ENCODE measurements at regions not wholly inside any gene's neighbourhood (a gene's known extent, or its start where the extent isn't known, plus 50 kb on each side); places are given as distances from the start of the nearest gene placed in this dataset.

- DNase-seq, result no peak
Observed at GRCh38 chr10:44627591-44628354, 242.9 kb upstream of the CXCL12 start.

GRCh38 chr10:44628921-44629320 lies 244.0 kb upstream of the CXCL12 start:
- no peak for DNase-seq

- DNase-seq, result no peak
Observed at GRCh38 chr10:44635176-44635575, 250.3 kb upstream of the CXCL12 start.

DNA sequence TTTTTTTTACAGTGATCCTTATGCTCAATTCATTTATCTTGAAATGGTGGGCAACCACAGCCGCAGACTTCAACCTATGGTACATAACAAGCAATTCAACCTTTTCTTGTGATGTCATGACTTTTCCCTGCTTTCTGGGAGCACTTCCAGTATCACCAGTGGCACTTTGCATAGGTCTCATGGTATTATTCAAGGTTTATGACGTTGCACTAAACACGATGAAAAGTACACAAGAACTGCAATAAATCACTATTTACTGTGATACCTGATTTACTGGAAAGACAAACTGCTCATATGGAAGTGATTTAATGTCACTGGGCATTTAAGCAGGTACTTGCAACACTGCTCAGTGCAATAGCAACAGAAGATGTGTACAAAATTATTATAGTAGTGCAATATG lies 251.7 kb upstream of the CXCL12 start:
- DNase-seq, result no peak

DNA sequence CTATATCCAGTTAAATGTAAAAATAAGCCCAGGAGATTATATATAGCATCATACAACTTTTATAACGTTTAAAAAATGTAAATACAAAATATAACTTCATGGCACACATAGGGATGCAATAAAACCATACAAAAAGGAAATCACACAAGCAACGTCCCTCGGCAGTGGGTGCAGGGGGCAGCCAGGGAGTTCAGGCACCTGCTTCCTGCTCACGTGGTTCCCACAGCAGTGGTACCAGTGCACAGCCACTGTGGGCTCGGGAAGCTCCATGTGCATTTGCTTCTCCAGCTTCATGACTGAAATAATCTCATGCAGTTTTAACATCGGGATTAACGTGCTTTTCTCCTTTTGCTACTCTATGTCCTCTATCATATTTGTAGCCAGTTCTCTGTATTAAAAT lies 255.5 kb upstream of the CXCL12 start:
- DNase-seq, result no peak

DNA sequence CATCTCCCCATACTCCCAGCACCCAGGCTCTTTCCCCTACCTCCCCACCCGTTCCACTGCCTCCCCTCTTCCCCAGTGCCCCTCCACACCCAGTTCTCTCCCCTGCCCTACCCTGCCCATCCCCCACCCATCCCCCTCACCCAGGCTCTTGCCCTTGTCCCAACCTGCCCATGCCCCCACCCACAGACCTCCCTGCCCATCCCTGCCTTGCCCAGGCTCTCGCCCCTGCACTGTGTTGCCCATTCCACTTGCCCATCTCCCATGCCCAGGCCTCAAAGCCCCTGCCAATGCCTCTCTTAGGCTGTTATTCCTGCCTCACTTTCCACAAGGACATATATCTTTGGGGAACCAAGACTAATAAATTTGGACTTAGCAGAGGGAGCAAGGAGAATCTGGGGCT lies 262.6 kb upstream of the CXCL12 start:
- no peak for DNase-seq

DNA sequence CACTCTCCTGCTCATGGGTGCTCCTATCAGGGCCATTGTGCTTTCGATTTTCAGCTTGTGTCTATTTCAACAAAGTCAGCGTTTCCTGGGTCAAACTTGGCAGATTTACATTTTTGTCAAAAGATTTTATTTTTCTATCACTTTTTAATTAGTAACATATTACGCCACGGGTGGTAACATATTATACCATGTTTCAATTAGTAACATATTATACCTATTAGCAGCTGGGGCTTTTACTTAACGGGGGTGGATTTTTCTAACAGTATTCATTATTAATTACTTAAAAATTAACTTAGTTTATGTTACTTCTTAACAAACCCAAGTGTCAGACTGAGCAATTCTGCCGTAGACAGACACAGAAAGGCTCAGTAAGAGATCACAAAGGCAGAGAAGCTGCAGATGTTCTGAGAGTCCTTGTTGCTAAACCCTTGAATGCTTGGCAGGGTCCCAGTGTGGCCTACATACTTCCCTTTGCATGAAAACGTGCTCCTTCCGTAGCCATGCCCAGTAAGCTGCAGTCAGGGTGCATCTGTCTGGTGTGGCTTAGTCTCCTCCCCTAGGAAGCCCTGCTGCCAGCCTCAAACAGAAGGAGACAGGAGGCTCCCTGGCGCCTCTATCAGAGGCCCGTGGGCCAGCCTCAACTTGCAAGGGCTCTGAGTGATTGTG lies 263.1 kb upstream of the CXCL12 start:
- DNase-seq, result peak; percentile 77

DNA sequence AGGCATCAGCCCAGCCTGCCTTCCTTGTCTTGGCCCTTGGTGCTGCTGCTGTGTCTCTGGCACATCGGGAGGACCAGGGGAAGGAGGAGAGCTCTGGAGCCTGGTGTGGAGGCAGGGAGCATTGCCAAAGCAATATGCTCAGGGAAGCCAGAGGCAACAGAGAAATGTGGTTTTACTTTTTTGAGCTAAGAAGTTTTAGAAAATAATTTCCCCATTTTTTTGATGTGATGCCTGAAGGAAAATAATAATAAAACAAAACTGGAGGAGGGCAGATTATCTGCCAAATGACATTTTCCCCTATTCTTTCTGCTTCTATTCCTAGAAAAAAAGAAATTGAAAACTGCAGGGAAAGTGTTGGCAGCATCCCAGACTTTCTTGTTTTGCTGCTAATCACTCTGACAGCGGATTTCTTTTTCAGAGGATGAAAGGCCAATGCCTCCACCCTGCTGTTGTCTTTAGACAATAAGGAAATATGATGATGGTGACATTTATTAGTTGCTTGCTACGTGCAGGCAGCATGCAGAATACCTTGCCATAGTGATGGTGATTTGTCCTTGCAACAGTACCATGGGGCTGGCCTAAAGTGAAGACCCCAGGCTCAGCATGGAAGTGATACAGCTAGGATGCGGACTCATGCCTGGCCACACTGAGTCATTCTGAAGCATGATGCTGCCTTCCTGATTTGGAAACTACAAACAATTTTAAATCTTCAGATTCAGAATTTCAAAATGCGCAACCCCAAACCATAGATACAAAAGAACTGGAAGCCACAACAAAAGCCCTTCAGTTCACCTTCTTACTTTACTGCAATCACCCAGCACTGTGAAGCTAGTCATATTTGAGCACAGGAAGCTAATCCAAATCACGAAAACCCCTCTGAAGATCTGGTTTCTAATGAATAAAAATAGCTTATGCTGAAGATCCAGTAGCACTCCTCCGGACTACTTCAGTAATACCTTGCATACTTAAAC lies 260.2 kb upstream of the TMEM72 start:
- DNase-seq, result no peak

GRCh38 chr10:44651834-44652233 lies 259.3 kb upstream of the TMEM72 start:
- DNase-seq, result no peak

DNA sequence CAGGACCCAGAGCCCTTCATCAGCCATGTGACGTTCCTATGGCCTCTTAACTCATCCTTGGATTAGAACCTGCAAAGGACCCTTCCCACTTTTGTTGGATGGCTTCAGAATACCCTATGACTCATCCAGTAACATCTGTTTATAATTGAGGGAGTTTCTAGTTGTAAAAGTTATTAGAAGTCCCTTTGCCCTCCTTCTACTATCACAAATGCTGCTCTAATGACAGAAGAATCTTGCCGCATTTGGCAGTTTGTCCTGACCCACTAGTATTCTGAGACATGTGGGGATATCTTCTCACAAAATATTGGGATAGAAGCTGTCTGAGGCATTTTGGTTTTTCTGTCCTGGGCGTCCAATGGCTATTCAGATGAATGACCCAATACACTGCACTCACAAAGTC lies 251.8 kb upstream of the TMEM72 start:
- no peak for DNase-seq

DNA sequence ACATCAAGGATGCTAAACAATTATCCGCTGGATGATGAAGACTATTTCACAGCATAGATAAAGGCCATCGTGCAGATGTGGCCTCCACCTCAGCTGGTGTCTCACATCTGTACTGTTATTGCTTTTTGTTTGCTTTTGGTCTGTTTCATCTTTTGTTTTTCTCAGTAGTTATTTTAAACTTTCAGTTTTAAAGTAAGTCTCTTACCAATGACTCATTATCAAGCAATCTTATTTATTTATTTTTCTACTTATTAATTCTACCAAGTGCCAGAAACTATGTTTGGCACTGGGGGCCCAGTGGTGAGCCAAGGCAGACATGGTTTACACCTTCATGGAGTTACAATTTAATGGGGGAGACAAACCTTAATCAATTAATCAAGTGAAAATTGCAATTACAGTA lies 250.9 kb upstream of the TMEM72 start:
- DNase-seq, result no peak

DNA sequence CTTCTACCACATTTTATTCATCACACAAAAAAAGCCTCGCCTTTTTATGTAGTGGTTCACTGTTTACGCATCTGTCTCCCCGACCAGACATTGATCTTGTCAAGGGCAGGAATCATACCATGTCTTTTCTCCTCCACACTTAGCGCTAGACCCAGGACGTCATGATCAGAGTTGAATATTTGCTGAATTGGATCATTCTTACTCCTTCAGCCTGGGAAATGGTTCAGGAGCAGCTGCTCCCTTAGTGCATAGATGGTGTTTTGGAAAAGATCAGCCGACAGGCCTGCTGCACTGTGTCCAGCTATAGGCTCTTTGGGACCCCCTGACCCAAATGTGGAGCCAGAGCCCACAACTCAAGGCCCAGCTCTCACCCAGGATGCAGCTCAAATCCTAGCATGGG lies 249.1 kb upstream of the TMEM72 start:
- no peak for DNase-seq

DNA sequence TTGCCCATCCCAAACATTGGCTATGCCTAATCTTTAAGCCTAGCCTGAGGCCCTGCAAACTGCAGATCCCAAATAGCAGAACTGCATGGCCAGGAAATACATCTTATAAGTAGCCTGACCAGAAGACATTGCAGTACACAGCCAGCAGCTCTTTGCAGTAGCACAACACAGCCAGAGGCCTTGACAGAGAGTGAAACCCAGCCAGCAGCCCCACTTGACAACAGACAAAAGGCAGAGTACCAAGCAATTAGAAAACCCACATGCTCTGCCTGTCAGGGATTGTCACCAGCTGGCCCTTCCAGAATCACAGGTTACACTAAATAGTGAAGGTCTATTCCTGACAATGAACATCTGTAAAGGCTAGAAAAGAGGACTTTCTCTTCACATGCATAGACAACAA lies 242.8 kb upstream of the TMEM72 start:
- DNase-seq, result no peak

GRCh38 chr10:44671319-44671718 lies 239.8 kb upstream of the TMEM72 start:
- no peak for DNase-seq

DNA sequence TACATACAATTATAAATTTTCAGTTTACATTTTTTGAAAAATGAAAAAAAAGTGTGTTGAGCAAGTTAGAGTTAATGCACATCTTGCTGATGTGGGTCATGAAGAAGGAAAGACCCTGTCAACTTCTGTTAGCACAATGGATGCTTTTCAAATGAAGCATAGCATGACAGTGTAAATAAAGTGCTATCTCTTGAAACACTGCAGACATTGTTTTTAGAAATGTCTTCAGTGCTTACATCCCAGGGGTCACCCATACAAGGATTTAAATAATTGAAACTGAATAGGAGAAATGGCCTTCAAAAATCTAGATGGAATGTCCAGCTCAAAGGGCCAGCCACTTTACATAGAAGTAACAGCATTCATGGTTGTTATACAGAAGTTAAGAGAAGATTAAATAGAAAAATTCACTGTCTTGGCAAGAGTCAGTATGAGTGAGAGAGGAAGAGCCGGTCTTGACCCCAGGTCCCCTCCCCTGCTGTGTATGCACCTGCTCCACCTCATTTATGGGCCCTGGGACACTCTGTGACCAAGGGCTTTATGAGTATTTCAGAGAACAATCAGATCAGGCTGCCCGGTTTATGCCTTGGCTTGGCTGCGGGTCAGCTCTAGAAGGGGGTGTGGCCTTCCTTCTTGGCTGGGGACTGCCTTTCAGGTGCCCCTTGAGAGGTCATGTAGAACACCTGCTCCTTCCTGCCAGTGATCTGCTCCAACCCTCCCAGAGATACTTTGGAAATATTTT lies 237.7 kb upstream of the TMEM72 start:
- peak; percentile 13 for DNase-seq

DNA sequence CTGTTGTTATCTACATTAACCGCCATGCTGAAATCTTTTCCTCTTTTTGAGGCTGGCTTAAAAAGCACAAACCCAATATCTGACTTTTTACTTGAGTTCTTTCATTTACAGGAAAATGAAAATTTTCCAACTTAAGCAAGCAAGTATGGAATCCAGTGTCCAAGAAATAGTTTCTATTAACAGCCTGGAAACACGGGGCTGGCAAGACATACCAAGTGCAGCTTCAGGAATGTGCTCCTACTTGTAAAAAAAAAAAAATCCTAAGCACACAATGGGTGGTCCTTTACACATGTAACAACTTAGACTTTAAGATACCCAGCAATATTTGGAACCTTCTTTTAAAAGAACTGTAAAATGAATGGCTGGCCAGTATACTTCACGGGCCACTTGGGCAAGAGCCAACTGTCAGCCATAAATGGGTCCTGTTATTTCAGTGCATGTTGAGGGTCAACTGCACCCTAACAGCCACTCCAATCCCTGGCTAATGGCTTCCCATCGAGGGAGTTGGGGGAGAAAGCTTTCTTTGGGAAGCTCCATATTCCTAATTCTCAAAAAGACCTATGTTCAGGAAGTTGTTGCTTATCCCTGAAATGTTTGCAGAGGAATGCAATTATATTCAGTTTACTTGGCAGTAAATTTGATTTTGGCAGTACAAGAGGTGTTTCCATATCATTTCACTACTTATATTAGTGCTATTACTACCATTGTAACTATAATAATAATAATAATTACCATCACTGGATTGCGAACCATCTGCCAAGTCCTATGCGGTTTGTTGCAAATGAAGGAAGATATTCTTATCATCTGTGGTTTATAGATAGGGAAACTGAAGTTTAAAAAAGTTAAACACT lies 236.4 kb upstream of the TMEM72 start:
- DNase-seq, result no peak

GRCh38 chr10:44675387-44675874 lies 235.7 kb upstream of the TMEM72 start:
- DNase-seq, result no peak

- DNase-seq, result no peak
Observed at GRCh38 chr10:44680764-44681163, 230.4 kb upstream of the TMEM72 start.

DNA sequence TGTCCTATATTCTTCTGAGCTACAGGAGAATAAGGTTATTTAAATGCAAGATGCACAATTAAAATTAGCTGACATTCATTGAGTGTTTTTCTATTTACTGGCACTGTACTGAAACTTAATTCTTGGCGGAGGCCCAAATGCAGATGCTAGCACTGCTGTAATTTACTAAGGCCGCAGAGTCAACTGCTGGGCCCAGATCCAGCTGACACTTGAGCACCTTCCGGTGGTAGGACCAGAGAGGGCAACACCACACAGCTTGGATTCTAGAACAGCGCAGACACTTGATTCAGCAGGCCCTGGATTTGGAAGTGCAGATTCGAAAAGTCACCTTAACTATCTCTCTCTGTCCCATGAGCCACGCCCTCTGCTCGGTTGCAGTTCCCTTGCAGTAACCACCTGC lies 228.6 kb upstream of the TMEM72 start:
- DNase-seq, result peak; percentile 95

GRCh38 chr10:44684661-44685060 lies 226.5 kb upstream of the TMEM72 start:
- no peak for DNase-seq

GRCh38 chr10:44685220-44685619 lies 225.9 kb upstream of the TMEM72 start:
- no peak for DNase-seq

DNA sequence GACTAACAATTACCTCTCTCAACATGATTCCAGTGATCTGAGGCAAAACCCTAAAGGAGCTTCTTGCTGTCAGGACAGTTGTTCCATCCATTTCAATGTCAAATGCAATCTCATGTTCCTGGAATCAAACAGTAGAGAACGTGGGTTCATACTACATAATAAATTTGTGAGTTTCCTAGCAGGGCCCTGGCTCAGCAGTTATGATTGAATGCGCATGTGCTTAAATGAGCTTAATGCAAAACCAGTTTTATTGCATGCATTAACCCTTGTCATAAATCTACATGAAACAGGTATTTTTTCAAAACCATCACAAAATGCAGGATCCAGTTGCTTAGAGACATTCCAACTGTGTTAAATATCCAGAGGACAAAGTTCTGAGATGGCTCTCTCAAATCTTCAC lies 225.4 kb upstream of the TMEM72 start:
- DNase-seq, result no peak
